IMR-90 (cell line): ENCODE measurements at regions not wholly inside any gene's neighbourhood (a gene's known extent, or its start where the extent isn't known, plus 50 kb on each side); places are given as distances from the start of the nearest gene placed in this dataset.

Experiments
- ATAC-seq: fragments of 200-7000 bp; cut with Tn5 transposase; 2 replicates; pipeline ENCODE4 v1.9.1; 2020; ENCODE audit warnings: low read depth, mild to moderate bottlenecking, moderate library complexity
- BruUV-seq: library from RNA; stranded (reverse); fragments of 400-500 nt; replicated peaks from 2 replicates; lab custom pipeline; 2021; lab: Mats Ljungman, UMichigan
- CTCF ChIA-PET: fragments of 300-600 bp; formaldehyde crosslinking; extraction: SDS; loops from one replicate; lab custom pipeline; 2021; ENCODE audit warnings: antibody characterized with exemption; lab: Yijun Ruan, JAX
- POLR2A ChIA-PET: fragments of 300-600 bp; sonication (Branson Sonifier 250); formaldehyde crosslinking; loops from one replicate; lab custom pipeline; 2022; ENCODE audit warnings: antibody characterized with exemption; ENCODE audit not compliant: unreplicated experiment; lab: Charles Lee
- DNase-seq: peaks from one replicate; pipeline ENCODE4 v3.0.0; 2013
- H2AFZ ChIP-seq: replicated peaks from 2 replicates; pipeline ENCODE3; 2013; ENCODE audit warnings: low read length, mild to moderate bottlenecking; ENCODE audit not compliant: poor library complexity
- H2AK5ac ChIP-seq: 2 replicates; pipeline ENCODE4 v1.6.1; 2013; ENCODE audit warnings: low read depth, low read length, inconsistent platforms
- H2AK9ac ChIP-seq: replicated peaks from 2 replicates; pipeline ENCODE3; 2013; ENCODE audit warnings: mild to moderate bottlenecking, low read depth, low read length, moderate library complexity; ENCODE audit not compliant: poor library complexity
- H2BK120ac ChIP-seq: 2 replicates; pipeline ENCODE4 v1.6.1; 2013; ENCODE audit warnings: low read depth, low read length, inconsistent platforms
- H2BK15ac ChIP-seq: 3 replicates; pipeline ENCODE4 v1.6.1; 2013; ENCODE audit warnings: low read depth, low read length, inconsistent platforms
- H2BK20ac ChIP-seq: 2 replicates; pipeline ENCODE4 v1.6.1; 2013; ENCODE audit warnings: low read depth, mild to moderate bottlenecking, inconsistent platforms, low read length, moderate library complexity
- H2BK5ac ChIP-seq: 2 replicates; pipeline ENCODE4 v1.6.1; 2013; ENCODE audit warnings: mild to moderate bottlenecking, low read depth, low read length, inconsistent platforms; ENCODE audit not compliant: poor library complexity, severe bottlenecking
- H3K14ac ChIP-seq: replicated peaks from 2 replicates; pipeline ENCODE4 v1.6.1; 2013; ENCODE audit warnings: low read depth, low read length, inconsistent platforms
- H3K18ac ChIP-seq: 2 replicates; pipeline ENCODE4 v1.6.1; 2013; ENCODE audit warnings: low read depth, low read length, control low read depth
- H3K23ac ChIP-seq: 2 replicates; pipeline ENCODE4 v1.6.1; 2013; ENCODE audit warnings: low read depth, low read length, inconsistent platforms
- H3K27ac ChIP-seq: 2 replicates; pipeline ENCODE4 v1.5.1; 2013; ENCODE audit warnings: mild to moderate bottlenecking, control low read depth, low read length; ENCODE audit not compliant: insufficient read depth
- H3K27me3 ChIP-seq: 2 replicates; pipeline ENCODE4 v1.6.1; 2013; ENCODE audit warnings: low read length; ENCODE audit not compliant: control insufficient read depth, insufficient read depth
- H3K36me3 ChIP-seq: 2 replicates; pipeline ENCODE4 v1.6.1; 2013; ENCODE audit warnings: low read length, mixed read lengths; ENCODE audit not compliant: control insufficient read depth, insufficient read depth
- H3K4ac ChIP-seq: 2 replicates; pipeline ENCODE4 v1.6.1; 2013; ENCODE audit warnings: low read depth, low read length, inconsistent platforms
- H3K4me1 ChIP-seq: 2 replicates; pipeline ENCODE4 v1.6.1; 2013; ENCODE audit warnings: low read length, mixed read lengths; ENCODE audit not compliant: control insufficient read depth, insufficient read depth
- H3K4me2 ChIP-seq: 2 replicates; pipeline ENCODE4 v1.6.1; 2013; ENCODE audit warnings: low read depth, mild to moderate bottlenecking, control low read depth, low read length, moderate library complexity
- H3K4me3 ChIP-seq: 2 replicates; pipeline ENCODE4 v1.5.1; 2013; ENCODE audit warnings: low read depth, mild to moderate bottlenecking, control low read depth, low read length, moderate library complexity; ENCODE audit not compliant: insufficient read depth
- H3K56ac ChIP-seq: 2 replicates; pipeline ENCODE4 v1.6.1; 2013; ENCODE audit warnings: low read length, inconsistent platforms; ENCODE audit not compliant: insufficient read depth; ENCODE audit errors: extremely low read depth
- H3K79me1 ChIP-seq, 2 experiments: 2 replicates each; pipeline ENCODE4 v1.6.1; 2013; ENCODE audit warnings: low read length in 2 of 2, inconsistent platforms in 1 of 2, low read depth in 1 of 2
- H3K9ac ChIP-seq: 2 replicates; pipeline ENCODE4 v1.6.1; 2013; ENCODE audit warnings: low read depth, low read length, control low read depth
- H3K9me1 ChIP-seq: 2 replicates; pipeline ENCODE4 v1.6.1; 2013; ENCODE audit warnings: low read length, inconsistent platforms; ENCODE audit not compliant: insufficient read depth
- H3K9me3 ChIP-seq: 2 replicates; pipeline ENCODE4 v1.6.1; 2013; ENCODE audit warnings: low read length; ENCODE audit not compliant: control insufficient read depth, insufficient read depth
- H4K20me1 ChIP-seq: 2 replicates; pipeline ENCODE4 v1.6.1; 2013; ENCODE audit warnings: low read length, inconsistent platforms; ENCODE audit not compliant: insufficient read depth
- H4K5ac ChIP-seq: 2 replicates; pipeline ENCODE4 v1.6.1; 2013; ENCODE audit warnings: mild to moderate bottlenecking, low read depth, low read length, control low read depth
- H4K8ac ChIP-seq, 2 experiments: 2 replicates each; pipeline ENCODE4 v1.6.1; 2013; ENCODE audit warnings: low read depth in 2 of 2, low read length in 2 of 2, control low read depth in 1 of 2, inconsistent platforms in 1 of 2
- H4K91ac ChIP-seq: 2 replicates; pipeline ENCODE4 v1.6.1; 2013; ENCODE audit warnings: low read depth, low read length, inconsistent platforms; ENCODE audit not compliant: insufficient read depth
- BHLHE40 ChIP-seq: fragments of 150-350 bp; IDR thresholded peaks from 2 replicates; pipeline ENCODE4 v1.6.1; 2016; ENCODE audit warnings: mild to moderate bottlenecking, low read depth, low read length
- CEBPB ChIP-seq: IDR thresholded peaks from 2 replicates; pipeline ENCODE4 v1.6.1; 2012; ENCODE audit warnings: low read depth, low read length, improper control_type of control experiment
- CHD1 ChIP-seq: IDR thresholded peaks from 2 replicates; pipeline ENCODE4 v1.6.1; 2012; ENCODE audit warnings: low read depth, low read length, improper control_type of control experiment
- CTCF ChIP-seq: conservative IDR thresholded peaks from 2 replicates; pipeline ENCODE4 v1.5.1; 2012; ENCODE audit warnings: mild to moderate bottlenecking, low read depth, low read length, improper control_type of control experiment
- ELK1 ChIP-seq: fragments of 150-350 bp; IDR thresholded peaks from 2 replicates; pipeline ENCODE4 v1.6.1; 2016; ENCODE audit warnings: low read depth, mild to moderate bottlenecking, low read length, moderate library complexity, borderline replicate concordance
- FOS ChIP-seq: fragments of 150-350 bp; IDR thresholded peaks from 2 replicates; pipeline ENCODE4 v1.6.1; 2016; ENCODE audit warnings: low read depth, low read length
- MAFK ChIP-seq: IDR thresholded peaks from 2 replicates; pipeline ENCODE4 v1.6.1; 2012; ENCODE audit warnings: low read depth, low read length, improper control_type of control experiment
- MAZ ChIP-seq: IDR thresholded peaks from 2 replicates; pipeline ENCODE4 v1.6.1; 2012; ENCODE audit warnings: low read depth, mild to moderate bottlenecking, low read length, improper control_type of control experiment, moderate library complexity, borderline replicate concordance
- MXI1 ChIP-seq: IDR thresholded peaks from 2 replicates; pipeline ENCODE4 v1.6.1; 2012; ENCODE audit warnings: low read depth, mild to moderate bottlenecking, low read length, moderate library complexity, borderline replicate concordance
- POLR2A ChIP-seq: IDR thresholded peaks from 2 replicates; pipeline ENCODE4 v1.6.1; 2012; ENCODE audit warnings: mild to moderate bottlenecking, low read depth, low read length
- RCOR1 ChIP-seq: IDR thresholded peaks from 2 replicates; pipeline ENCODE4 v1.6.1; 2012; ENCODE audit warnings: mild to moderate bottlenecking, low read length, improper control_type of control experiment; ENCODE audit not compliant: insufficient replicate concordance
- RFX5 ChIP-seq: IDR thresholded peaks from 2 replicates; pipeline ENCODE4 v1.8.0; 2012; ENCODE audit warnings: low read depth, mild to moderate bottlenecking, low read length, moderate library complexity
- SMC3 ChIP-seq: fragments of 150-350 bp; IDR thresholded peaks from 2 replicates; pipeline ENCODE4 v1.6.1; 2016; ENCODE audit warnings: low read depth, mild to moderate bottlenecking, antibody characterized with exemption, low read length, moderate library complexity
- USF2 ChIP-seq: fragments of 150-350 bp; IDR thresholded peaks from 2 replicates; pipeline ENCODE4 v1.6.1; 2017; ENCODE audit warnings: mild to moderate bottlenecking, antibody characterized with exemption, low read length, low read depth
- WGBS, 2 experiments: methylation state at CpG; one replicate each; pipeline versions ENCODE4 v1.1.5 to v1.1.7; 2013; ENCODE audit warnings: missing lambda C conversion rate in 2 of 2; ENCODE audit not compliant: insufficient read length in 1 of 2; ENCODE audit errors: extremely low coverage in 2 of 2; 5-methylcytosine and 5-hydroxymethylcytosine counted together
- dilution Hi-C: fragments of 300-500 bp; cut with HindIII; formaldehyde crosslinking; loops from one replicate; pipeline ENCODE4 v1.14.3; 2018; ENCODE audit warnings: low sequenced_read_pairs; ENCODE audit not compliant: unreplicated experiment
- in situ Hi-C: fragments of 300-500 bp; cut with MboI; formaldehyde crosslinking; loops from 3 replicates; pipeline ENCODE4 v1.14.3; 2019; ENCODE audit warnings: low sequenced_read_pairs, inconsistent platforms, mixed read lengths
- intact Hi-C: fragments of 100-400 bp; cut with micrococcal nuclease; formaldehyde crosslinking; loops from 2 replicates; pipeline ENCODE4 v1.10.0; 2022

- BruUV-seq, result no TSS peak
- no peak for TF ChIP-seq ELK1
- TF ChIP-seq CEBPB, result no peak
- TF ChIP-seq MAFK, result no peak
- TF ChIP-seq CTCF, result no peak
- TF ChIP-seq SMC3, result no peak
- no peak for TF ChIP-seq MAZ
- TF ChIP-seq RCOR1, result no peak
- TF ChIP-seq RFX5, result no peak
- no peak for TF ChIP-seq CHD1
- TF ChIP-seq MXI1, result no peak
- no peak for TF ChIP-seq FOS
- no peak for TF ChIP-seq BHLHE40
- TF ChIP-seq USF2, result no peak
- no peak for TF ChIP-seq POLR2A
- no peaks in the 10 kb centered on the region for H3K36me3 ChIP-seq
- H2AK9ac ChIP-seq, result no peak overlapping the region
- H3K27me3 ChIP-seq, result no peaks in the 10 kb centered on the region
- H3K9ac ChIP-seq, result no peak overlapping the region
- no peak overlapping the region for H2BK15ac ChIP-seq
- H3K4me2 ChIP-seq, result no peak overlapping the region
- no peak overlapping the region for H3K4ac ChIP-seq
- no peaks in the 10 kb centered on the region for H3K9me1 ChIP-seq
- DNase-seq (no peak), ATAC-seq (no peak)
- no peak overlapping the region for H2BK5ac ChIP-seq
- in situ Hi-C loops, result no loop called here
- H3K9me3 ChIP-seq, result no peaks in the 10 kb centered on the region; the same call in none of the 2 replicates
- no peak overlapping the region for H2AK5ac ChIP-seq
- ChIA-PET CTCF (no interaction called here), POLR2A (no interaction called here)
- H4K5ac ChIP-seq, result no peak overlapping the region
- no peak overlapping the region for H2BK20ac ChIP-seq
- H3K14ac ChIP-seq, result no peak overlapping the region
- dilution Hi-C loops, result no loop called here
- no peak overlapping the region for H3K4me3 ChIP-seq
- no peaks in the 10 kb centered on the region for H4K20me1 ChIP-seq
- H4K91ac ChIP-seq, result no peak overlapping the region
- no peak overlapping the region for H3K27ac ChIP-seq
- intact Hi-C loops, result no loop called here
- no peak overlapping the region for H2AFZ ChIP-seq
- no peak overlapping the region for H3K56ac ChIP-seq
- no peaks in the 10 kb centered on the region for H3K79me1 ChIP-seq
- no peak overlapping the region for H4K8ac ChIP-seq
- H2BK120ac ChIP-seq, result no peak overlapping the region
- 17% methylated on average over 1 of the region's 4 CpGs; no CpG with 5 or more reads in 1 of the 2 experiments for WGBS, 2 experiments
- no peaks in the 10 kb centered on the region for H3K4me1 ChIP-seq
- no peak overlapping the region for H3K23ac ChIP-seq
- H3K18ac ChIP-seq, result no peak overlapping the region
These were observed 158.4 kb upstream of the CDH7 start for GRCh38 chr18:65592435-65592834.
